NCI-H146 (cell line): ENCODE measurements at regions not wholly inside any gene's neighbourhood (a gene's known extent, or its start where the extent isn't known, plus 50 kb on each side); places are given as distances from the start of the nearest gene placed in this dataset.

ENCODE experiments used
- DNase-seq: peaks from one replicate; lab custom pipeline; 2025; lab: John Stamatoyannopoulos, UW

- DNase-seq, result no peak
These were observed 239.8 kb downstream of the MAFB start for GRCh38 chr20:40449144-40449690.

GRCh38 chr20:40446888-40447287 lies 242.1 kb downstream of the MAFB start:
- no peak for DNase-seq

GRCh38 chr20:40444516-40444915 lies 244.5 kb downstream of the MAFB start:
- no peak for DNase-seq

- DNase-seq, result no peak
These were observed 245.3 kb downstream of the MAFB start for GRCh38 chr20:40443753-40444152.

- DNase-seq, result no peak
These were observed 246.7 kb downstream of the MAFB start for GRCh38 chr20:40442181-40442963.

- no peak for DNase-seq
These were observed 247.3 kb downstream of the MAFB start for GRCh38 chr20:40441771-40442170.

- no peak for DNase-seq
These were observed 250.7 kb downstream of the MAFB start for GRCh38 chr20:40438161-40438830.

GRCh38 chr20:40436011-40436410 lies 253.0 kb downstream of the MAFB start:
- no peak for DNase-seq

GRCh38 chr20:40435146-40435895 lies 253.7 kb downstream of the MAFB start:
- DNase-seq, result no peak

- no peak for DNase-seq
These were observed 254.9 kb downstream of the MAFB start for GRCh38 chr20:40434122-40434521.

- no peak for DNase-seq
These were observed 255.6 kb downstream of the MAFB start for GRCh38 chr20:40433341-40433861.

GRCh38 chr20:40431611-40432010 lies 257.4 kb downstream of the MAFB start:
- DNase-seq, result no peak

- DNase-seq, result no peak
These were observed 257.9 kb downstream of the MAFB start for GRCh38 chr20:40431112-40431511.

- DNase-seq, result no peak
These were observed 262.0 kb downstream of the MAFB start for GRCh38 chr20:40427026-40427425.

GRCh38 chr20:40424695-40425094 lies 264.3 kb downstream of the MAFB start:
- DNase-seq, result no peak

GRCh38 chr20:40422656-40423055 lies 266.4 kb downstream of the MAFB start:
- no peak for DNase-seq

GRCh38 chr20:40416274-40416673 lies 272.8 kb downstream of the MAFB start:
- DNase-seq, result no peak

- DNase-seq, result no peak
These were observed 274.0 kb downstream of the MAFB start for GRCh38 chr20:40414843-40415615.

GRCh38 chr20:40410028-40410427 lies 279.0 kb downstream of the MAFB start:
- no peak for DNase-seq

- no peak for DNase-seq
These were observed 291.6 kb downstream of the MAFB start for GRCh38 chr20:40397467-40397866.
